ENCODE measurements at regions not wholly inside any gene's neighbourhood (a gene's known extent, or its start where the extent isn't known, plus 50 kb on each side); places are given as distances from the start of the nearest gene placed in this dataset.

DNA sequence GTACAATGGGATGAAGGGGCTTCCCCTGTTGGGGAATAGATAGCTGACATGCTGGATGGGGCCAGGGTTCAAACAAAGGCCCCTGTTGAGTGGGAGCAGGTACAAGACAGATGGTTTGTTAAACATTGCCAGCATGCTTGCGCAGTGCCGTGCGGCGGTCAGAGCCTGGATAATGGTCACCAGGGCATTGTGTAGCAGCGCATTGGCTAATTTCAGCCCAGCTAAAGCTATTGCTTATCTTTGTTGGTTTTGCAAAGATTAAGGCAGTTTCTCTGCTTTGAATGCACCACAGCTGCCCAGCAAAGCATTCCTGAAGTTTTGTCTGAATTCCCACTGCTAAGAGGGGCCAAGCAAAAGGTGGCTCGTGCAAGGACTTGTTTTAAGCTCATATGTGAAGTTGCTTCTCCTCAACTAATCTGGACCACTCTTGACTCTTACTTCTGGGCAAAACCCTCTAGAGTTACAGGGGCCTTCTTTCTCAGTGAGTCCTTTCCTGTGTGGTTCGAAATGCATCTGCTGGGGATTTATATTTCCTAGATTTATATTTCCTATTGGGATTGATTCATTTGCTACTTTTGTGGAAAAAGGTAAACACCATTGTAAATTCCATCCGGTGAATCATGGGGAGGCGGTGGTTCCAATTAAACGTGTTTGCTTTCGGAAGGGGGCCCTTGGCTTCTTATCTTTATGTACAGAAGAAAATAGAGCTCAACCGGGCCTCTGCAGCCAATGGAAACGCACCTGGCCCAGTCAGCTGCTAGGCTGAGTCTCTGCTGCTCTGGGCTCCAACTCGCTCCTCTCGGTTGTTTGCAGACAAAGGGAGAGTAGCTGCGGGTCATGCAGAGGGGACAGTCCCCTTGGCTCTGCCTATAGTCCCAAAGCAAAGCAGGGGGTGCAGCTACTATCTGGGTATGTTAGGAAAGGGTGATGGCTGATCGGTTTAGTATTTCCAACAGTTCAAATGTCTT is 72.1 kb downstream of the FOXA2 start (continued):
- TF ChIP-seq, protein P1, sequence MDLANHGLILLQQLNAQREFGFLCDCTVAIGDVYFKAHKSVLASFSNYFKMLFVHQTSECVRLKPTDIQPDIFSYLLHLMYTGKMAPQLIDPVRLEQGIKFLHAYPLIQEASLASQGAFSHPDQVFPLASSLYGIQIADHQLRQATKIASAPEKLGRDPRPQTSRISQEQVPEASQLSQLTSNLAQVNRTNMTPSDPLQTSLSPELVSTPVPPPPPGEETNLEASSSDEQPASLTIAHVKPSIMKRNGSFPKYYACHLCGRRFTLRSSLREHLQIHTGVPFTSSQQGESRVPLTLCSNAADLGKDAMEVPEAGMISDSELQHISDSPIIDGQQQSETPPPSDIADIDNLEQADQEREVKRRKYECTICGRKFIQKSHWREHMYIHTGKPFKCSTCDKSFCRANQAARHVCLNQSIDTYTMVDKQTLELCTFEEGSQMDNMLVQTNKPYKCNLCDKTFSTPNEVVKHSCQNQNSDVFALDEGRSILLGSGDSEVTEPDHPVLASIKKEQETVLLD (CRISPR knock-in tag; IDR thresholded peaks at IDR 0.05; ENCODE audit: low read depth): no peak
- TF ChIP-seq ZFP37 (CRISPR knock-in tag; IDR thresholded peaks at IDR 0.05; ENCODE audit: borderline replicate concordance) (peak; percentile 79), POLR2A (IDR thresholded peaks at IDR 0.05; ENCODE audit: insufficient read depth in 1 of 2, low read depth in 2 of 2, low read length in 2 of 2) (peak; percentile 83 to 93), ZNF619 (CRISPR knock-in tag; IDR thresholded peaks at IDR 0.05) (peak; percentile 62; the same call in 1 of the 2 replicates), ZNF101 (CRISPR knock-in tag; IDR thresholded peaks at IDR 0.05; ENCODE audit: borderline replicate concordance, low read depth) (no peak), HOXD1 (CRISPR knock-in tag; IDR thresholded peaks at IDR 0.05) (peak; percentile 95), ZNF225 (CRISPR knock-in tag; IDR thresholded peaks at IDR 0.05) (no peak), ZNF703 (CRISPR knock-in tag; IDR thresholded peaks at IDR 0.05; ENCODE audit: borderline replicate concordance) (peak; percentile 98), MAFG (CRISPR knock-in tag; IDR thresholded peaks at IDR 0.05) (no peak), SOX13 (IDR thresholded peaks at IDR 0.05) (peak; percentile 95), SOX13 (CRISPR knock-in tag; conservative IDR thresholded peaks at IDR 0.05 in 1 of 2, IDR thresholded peaks at IDR 0.05 in 1 of 2) (peak in 1 of 2 experiments; percentile 99; a peak in 2 of 4 replicates), ZNF549 (CRISPR knock-in tag; IDR thresholded peaks at IDR 0.05) (no peak; the same call in 1 of the 2 replicates), TBL1XR1 (IDR thresholded peaks at IDR 0.05; ENCODE audit: borderline replicate concordance, low read length, partially characterized antibody) (peak; percentile 57), ZNF792 (CRISPR knock-in tag; IDR thresholded peaks at IDR 0.05) (peak; percentile 95), ZNF12 (CRISPR knock-in tag; IDR thresholded peaks at IDR 0.05) (peak; percentile 85; the same call in 1 of the 2 replicates), ZNF724P (CRISPR knock-in tag; IDR thresholded peaks at IDR 0.05; ENCODE audit: borderline replicate concordance) (peak; percentile 1; the same call in 1 of the 2 replicates), ZNF780A (CRISPR knock-in tag; IDR thresholded peaks at IDR 0.05) (peak; percentile 92)
- TF ChIP-seq, protein P2, sequence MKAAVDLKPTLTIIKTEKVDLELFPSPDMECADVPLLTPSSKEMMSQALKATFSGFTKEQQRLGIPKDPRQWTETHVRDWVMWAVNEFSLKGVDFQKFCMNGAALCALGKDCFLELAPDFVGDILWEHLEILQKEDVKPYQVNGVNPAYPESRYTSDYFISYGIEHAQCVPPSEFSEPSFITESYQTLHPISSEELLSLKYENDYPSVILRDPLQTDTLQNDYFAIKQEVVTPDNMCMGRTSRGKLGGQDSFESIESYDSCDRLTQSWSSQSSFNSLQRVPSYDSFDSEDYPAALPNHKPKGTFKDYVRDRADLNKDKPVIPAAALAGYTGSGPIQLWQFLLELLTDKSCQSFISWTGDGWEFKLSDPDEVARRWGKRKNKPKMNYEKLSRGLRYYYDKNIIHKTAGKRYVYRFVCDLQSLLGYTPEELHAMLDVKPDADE (CRISPR knock-in tag; IDR thresholded peaks at IDR 0.05): no peak
- TF ChIP-seq, protein P3, sequence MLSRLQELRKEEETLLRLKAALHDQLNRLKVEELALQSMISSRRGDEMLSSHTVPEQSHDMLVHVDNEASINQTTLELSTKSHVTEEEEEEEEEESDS (CRISPR knock-in tag; IDR thresholded peaks at IDR 0.05; ENCODE audit: borderline replicate concordance): no peak
- TF ChIP-seq, protein P4, sequence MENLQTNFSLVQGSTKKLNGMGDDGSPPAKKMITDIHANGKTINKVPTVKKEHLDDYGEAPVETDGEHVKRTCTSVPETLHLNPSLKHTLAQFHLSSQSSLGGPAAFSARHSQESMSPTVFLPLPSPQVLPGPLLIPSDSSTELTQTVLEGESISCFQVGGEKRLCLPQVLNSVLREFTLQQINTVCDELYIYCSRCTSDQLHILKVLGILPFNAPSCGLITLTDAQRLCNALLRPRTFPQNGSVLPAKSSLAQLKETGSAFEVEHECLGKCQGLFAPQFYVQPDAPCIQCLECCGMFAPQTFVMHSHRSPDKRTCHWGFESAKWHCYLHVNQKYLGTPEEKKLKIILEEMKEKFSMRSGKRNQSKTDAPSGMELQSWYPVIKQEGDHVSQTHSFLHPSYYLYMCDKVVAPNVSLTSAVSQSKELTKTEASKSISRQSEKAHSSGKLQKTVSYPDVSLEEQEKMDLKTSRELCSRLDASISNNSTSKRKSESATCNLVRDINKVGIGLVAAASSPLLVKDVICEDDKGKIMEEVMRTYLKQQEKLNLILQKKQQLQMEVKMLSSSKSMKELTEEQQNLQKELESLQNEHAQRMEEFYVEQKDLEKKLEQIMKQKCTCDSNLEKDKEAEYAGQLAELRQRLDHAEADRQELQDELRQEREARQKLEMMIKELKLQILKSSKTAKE (CRISPR knock-in tag; IDR thresholded peaks at IDR 0.05; ENCODE audit: borderline replicate concordance): peak; percentile 86
- TF ChIP-seq, protein P5, sequence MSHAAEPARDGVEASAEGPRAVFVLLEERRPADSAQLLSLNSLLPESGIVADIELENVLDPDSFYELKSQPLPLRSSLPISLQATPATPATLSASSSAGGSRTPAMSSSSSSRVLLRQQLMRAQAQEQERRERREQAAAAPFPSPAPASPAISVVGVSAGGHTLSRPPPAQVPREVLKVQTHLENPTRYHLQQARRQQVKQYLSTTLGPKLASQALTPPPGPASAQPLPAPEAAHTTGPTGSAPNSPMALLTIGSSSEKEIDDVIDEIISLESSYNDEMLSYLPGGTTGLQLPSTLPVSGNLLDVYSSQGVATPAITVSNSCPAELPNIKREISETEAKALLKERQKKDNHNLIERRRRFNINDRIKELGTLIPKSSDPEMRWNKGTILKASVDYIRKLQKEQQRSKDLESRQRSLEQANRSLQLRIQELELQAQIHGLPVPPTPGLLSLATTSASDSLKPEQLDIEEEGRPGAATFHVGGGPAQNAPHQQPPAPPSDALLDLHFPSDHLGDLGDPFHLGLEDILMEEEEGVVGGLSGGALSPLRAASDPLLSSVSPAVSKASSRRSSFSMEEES (CRISPR knock-in tag; IDR thresholded peaks at IDR 0.05): peak; percentile 94
- TF ChIP-seq, protein P6, sequence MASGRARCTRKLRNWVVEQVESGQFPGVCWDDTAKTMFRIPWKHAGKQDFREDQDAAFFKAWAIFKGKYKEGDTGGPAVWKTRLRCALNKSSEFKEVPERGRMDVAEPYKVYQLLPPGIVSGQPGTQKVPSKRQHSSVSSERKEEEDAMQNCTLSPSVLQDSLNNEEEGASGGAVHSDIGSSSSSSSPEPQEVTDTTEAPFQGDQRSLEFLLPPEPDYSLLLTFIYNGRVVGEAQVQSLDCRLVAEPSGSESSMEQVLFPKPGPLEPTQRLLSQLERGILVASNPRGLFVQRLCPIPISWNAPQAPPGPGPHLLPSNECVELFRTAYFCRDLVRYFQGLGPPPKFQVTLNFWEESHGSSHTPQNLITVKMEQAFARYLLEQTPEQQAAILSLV (CRISPR knock-in tag; IDR thresholded peaks at IDR 0.05; ENCODE audit: borderline replicate concordance): peak; percentile 62

All from HepG2 (cell line).